ENCODE measurements at regions not wholly inside any gene's neighbourhood (a gene's known extent, or its start where the extent isn't known, plus 50 kb on each side); places are given as distances from the start of the nearest gene placed in this dataset.

DNA sequence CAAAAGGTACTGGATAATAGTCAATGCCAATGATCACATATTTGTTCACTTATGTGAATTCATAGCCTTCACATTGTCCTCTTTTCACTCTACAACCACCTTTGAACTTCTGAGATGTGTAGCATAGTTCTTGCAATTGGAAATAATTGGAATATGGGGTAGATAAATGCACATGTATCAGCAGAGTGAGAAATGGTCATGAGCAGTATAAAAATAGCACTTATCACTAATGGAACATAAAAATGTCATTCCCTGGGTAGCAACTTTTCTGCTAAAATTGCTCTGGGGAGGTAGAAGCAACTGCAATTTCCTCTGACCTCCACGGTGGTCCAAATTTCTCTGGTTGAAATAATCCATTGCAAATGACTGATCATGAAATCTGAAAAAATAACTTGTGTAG lies 1785.7 kb upstream of the FLRT2 start:
- no peaks in the 10 kb centered on the region for H3K36me3 ChIP-seq (ENCODE audit: control insufficient read depth, insufficient read depth, low read length)
- H3K79me2 ChIP-seq = no peaks in the 10 kb centered on the region
- no peak overlapping the region for H3K4me3 ChIP-seq (ENCODE audit: low read depth, low read length)
- no peaks in the 10 kb centered on the region for H3K27me3 ChIP-seq (ENCODE audit: control insufficient read depth, insufficient read depth, low read length)
- no peaks in the 10 kb centered on the region for H3K4me1 ChIP-seq
- no peak overlapping the region for H3K27ac ChIP-seq
- H3K4me2 ChIP-seq (ENCODE audit: low read length) = no peak overlapping the region
- no peak overlapping the region for H3K9ac ChIP-seq
- TF ChIP-seq, protein P1, sequence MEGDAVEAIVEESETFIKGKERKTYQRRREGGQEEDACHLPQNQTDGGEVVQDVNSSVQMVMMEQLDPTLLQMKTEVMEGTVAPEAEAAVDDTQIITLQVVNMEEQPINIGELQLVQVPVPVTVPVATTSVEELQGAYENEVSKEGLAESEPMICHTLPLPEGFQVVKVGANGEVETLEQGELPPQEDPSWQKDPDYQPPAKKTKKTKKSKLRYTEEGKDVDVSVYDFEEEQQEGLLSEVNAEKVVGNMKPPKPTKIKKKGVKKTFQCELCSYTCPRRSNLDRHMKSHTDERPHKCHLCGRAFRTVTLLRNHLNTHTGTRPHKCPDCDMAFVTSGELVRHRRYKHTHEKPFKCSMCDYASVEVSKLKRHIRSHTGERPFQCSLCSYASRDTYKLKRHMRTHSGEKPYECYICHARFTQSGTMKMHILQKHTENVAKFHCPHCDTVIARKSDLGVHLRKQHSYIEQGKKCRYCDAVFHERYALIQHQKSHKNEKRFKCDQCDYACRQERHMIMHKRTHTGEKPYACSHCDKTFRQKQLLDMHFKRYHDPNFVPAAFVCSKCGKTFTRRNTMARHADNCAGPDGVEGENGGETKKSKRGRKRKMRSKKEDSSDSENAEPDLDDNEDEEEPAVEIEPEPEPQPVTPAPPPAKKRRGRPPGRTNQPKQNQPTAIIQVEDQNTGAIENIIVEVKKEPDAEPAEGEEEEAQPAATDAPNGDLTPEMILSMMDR (IDR thresholded peaks at IDR 0.05) = no peak
- H2AFZ ChIP-seq = no peak overlapping the region
- H3K9me3 ChIP-seq (ENCODE audit: control insufficient read depth, low read length) = no peaks in the 10 kb centered on the region

DNA sequence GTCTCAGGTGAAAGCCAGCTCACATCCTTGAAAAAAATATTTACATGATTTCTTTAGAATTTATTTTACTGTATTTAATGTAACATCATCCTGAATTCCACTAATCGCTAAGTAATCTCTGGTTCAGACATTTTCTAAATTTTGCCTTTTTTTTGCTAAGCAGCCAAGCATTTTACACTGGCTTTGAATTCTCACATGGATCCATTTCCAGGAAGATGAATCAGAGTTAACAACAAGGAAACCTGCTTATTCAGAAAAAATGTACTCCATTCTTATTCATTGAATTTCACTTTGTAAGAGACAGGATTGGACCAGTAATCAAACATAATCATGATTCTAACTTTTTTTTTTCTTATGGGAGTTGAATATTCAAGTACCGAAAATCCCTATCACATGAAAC lies 1785.1 kb upstream of the FLRT2 start:
- no peak overlapping the region for H3K9ac ChIP-seq
- no peak overlapping the region for H2AFZ ChIP-seq
- H3K4me3 ChIP-seq (ENCODE audit: low read depth, low read length) = no peak overlapping the region
- H3K9me3 ChIP-seq (ENCODE audit: control insufficient read depth, low read length) = no peaks in the 10 kb centered on the region
- H3K27me3 ChIP-seq (ENCODE audit: control insufficient read depth, insufficient read depth, low read length) = no peaks in the 10 kb centered on the region
- no peak overlapping the region for H3K27ac ChIP-seq
- no peaks in the 10 kb centered on the region for H3K79me2 ChIP-seq
- no peak overlapping the region for H3K4me2 ChIP-seq (ENCODE audit: low read length)
- H3K36me3 ChIP-seq (ENCODE audit: control insufficient read depth, insufficient read depth, low read length) = no peaks in the 10 kb centered on the region
- no peaks in the 10 kb centered on the region for H3K4me1 ChIP-seq
- TF ChIP-seq, protein P1 (IDR thresholded peaks at IDR 0.05) = no peak

DNA sequence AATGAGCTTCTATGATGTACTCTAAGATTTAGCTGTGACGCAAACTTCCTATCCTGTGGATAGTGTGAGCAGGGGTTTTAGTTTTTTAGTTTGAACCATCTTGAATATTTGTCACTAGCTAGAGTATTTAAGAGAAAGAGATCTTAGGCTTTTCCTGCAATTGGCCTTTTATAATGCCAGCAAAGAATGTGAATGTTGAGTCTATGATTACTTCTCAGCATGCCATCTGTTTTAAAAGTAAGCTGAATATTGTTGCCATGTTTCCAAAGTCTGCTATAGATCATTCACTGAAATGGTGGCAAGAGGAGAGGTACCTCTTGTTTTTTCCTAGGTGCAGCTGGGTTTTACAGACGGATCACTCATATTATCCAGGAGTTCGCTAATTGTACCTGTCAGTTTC lies 1783.6 kb upstream of the FLRT2 start:
- Histone ChIP-seq H3K9ac (no peak overlapping the region), H3K79me2 (no peaks in the 10 kb centered on the region), H2AFZ (no peak overlapping the region), H3K4me2 (ENCODE audit: low read length) (no peak overlapping the region), H3K27ac (no peak overlapping the region), H3K27me3 (ENCODE audit: control insufficient read depth, insufficient read depth, low read length) (no peaks in the 10 kb centered on the region), H3K36me3 (ENCODE audit: control insufficient read depth, insufficient read depth, low read length) (no peaks in the 10 kb centered on the region), H3K4me3 (ENCODE audit: low read depth, low read length) (no peak overlapping the region), H3K4me1 (no peaks in the 10 kb centered on the region), H3K9me3 (ENCODE audit: control insufficient read depth, low read length) (no peaks in the 10 kb centered on the region)
- TF ChIP-seq, protein P1 (IDR thresholded peaks at IDR 0.05) = no peak

DNA sequence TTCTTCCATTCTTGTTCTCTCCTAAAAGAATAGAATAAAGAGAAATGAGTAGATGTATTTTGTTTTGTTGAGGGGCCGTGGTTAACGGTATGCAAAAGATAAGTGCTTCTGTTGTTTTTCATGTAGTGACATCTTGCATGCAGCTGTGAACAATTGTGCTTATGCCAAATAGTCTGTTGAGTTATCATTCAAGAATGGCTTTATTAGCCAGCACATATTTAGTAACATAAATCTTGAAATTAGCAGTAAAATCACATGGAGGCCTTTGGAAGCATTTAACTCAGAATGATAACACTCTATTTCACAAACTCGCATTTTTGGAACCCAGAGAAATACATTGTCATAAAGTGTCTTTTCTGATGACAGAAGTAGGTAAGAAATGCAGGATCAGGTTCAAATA lies 1772.0 kb upstream of the FLRT2 start:
- no peaks in the 10 kb centered on the region for H3K36me3 ChIP-seq (ENCODE audit: control insufficient read depth, insufficient read depth, low read length)
- no peak overlapping the region for H3K4me3 ChIP-seq (ENCODE audit: low read depth, low read length)
- no peak overlapping the region for H3K4me2 ChIP-seq (ENCODE audit: low read length)
- TF ChIP-seq, protein P1 (IDR thresholded peaks at IDR 0.05) = no peak
- H3K27me3 ChIP-seq (ENCODE audit: control insufficient read depth, insufficient read depth, low read length) = no peaks in the 10 kb centered on the region
- H3K27ac ChIP-seq = no peak overlapping the region
- H3K79me2 ChIP-seq = no peaks in the 10 kb centered on the region
- no peak overlapping the region for H3K9ac ChIP-seq
- H3K9me3 ChIP-seq (ENCODE audit: control insufficient read depth, low read length) = no peaks in the 10 kb centered on the region
- no peak overlapping the region for H2AFZ ChIP-seq
- H3K4me1 ChIP-seq = no peaks in the 10 kb centered on the region

DNA sequence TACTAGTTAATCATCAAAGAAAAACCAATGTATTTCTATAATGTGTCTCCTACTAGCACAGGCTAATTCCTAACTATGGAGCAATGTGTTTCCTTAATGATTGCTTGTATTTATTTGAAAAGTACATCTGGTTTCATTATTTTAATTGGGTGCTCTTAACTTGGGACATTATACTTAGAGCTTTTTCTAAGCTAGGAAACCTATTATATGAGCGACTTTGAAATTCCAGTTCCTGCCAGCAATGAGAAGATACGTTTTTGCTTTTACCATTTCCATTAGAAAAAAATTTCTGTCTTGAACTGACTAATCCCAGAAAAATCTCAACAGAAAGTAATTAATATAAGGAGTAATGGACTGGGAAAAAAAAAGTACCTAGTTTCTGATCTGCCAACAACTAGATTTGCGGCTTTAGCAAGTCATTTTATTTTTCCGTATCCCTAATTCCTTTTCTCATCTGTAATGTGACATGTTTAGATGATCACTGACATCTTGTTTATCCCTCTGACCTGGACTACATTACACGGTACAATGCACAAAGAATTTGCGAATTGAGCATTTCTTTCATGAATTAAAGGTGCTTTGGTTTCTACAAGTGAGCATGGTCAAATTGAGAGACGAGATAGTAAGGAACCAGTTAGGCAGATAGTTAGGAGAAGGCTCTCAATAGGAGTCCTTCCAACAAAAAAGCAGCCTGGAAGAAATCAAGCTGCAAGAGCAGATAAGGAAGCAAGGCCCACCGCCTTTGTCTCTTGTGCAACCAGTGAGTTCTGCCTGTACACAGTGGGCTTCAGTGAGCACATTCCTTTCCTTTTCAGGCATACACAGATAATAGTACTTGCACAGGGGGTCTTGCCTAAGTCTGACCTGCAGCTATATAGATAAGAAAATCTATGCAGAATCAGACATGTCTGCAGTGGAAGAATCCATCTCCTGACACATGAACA lies 1765.0 kb upstream of the FLRT2 start:
- Histone ChIP-seq H3K4me1 (no peaks in the 10 kb centered on the region), H3K4me2 (ENCODE audit: low read length) (no peak overlapping the region), H3K9me3 (ENCODE audit: control insufficient read depth, low read length) (no peaks in the 10 kb centered on the region), H3K79me2 (no peaks in the 10 kb centered on the region), H2AFZ (no peak overlapping the region), H3K9ac (no peak overlapping the region), H3K4me3 (ENCODE audit: low read depth, low read length) (no peak overlapping the region), H3K27me3 (ENCODE audit: control insufficient read depth, insufficient read depth, low read length) (no peaks in the 10 kb centered on the region), H3K36me3 (ENCODE audit: control insufficient read depth, insufficient read depth, low read length) (no peaks in the 10 kb centered on the region), H3K27ac (no peak overlapping the region)
- TF ChIP-seq, protein P1 (IDR thresholded peaks at IDR 0.05) = no peak
